ENCODE measurements at regions not wholly inside any gene's neighbourhood (a gene's known extent, or its start where the extent isn't known, plus 50 kb on each side); places are given as distances from the start of the nearest gene placed in this dataset.

GRCh38 chr20:57869951-57870315 is 160.1 kb upstream of the PMEPA1 start:
- H3K27me3 ChIP-seq (ENCODE audit: low read length), result no peaks in the 10 kb centered on the region; the same call in 1 of the 2 replicates
- ChIA-PET CTCF (interaction anchor here (0.6 kb wide), 1 partner anchor 70 kb away, joined by 4 read pairs; no protein-coding TSS in a partner anchor), POLR2A (ENCODE audit: unreplicated experiment) (no interaction called here)
- BruUV-seq (replicated peaks), result no TSS peak
- H3F3A ChIP-seq (ENCODE audit: low read length, unreplicated experiment), result no peaks in the 10 kb centered on the region
- H3K79me2 ChIP-seq (ENCODE audit: low read length), result no peaks in the 10 kb centered on the region
- H3K9me3 ChIP-seq (ENCODE audit: low read length), result no peaks in the 10 kb centered on the region
- TF ChIP-seq EZH2phosphoT487 (IDR thresholded peaks at IDR 0.05; ENCODE audit: borderline replicate concordance, low read length) (no peak), EZH2 (IDR thresholded peaks at IDR 0.05; ENCODE audit: low read length, unreplicated experiment) (no peak)
- TF ChIP-seq, protein P1, sequence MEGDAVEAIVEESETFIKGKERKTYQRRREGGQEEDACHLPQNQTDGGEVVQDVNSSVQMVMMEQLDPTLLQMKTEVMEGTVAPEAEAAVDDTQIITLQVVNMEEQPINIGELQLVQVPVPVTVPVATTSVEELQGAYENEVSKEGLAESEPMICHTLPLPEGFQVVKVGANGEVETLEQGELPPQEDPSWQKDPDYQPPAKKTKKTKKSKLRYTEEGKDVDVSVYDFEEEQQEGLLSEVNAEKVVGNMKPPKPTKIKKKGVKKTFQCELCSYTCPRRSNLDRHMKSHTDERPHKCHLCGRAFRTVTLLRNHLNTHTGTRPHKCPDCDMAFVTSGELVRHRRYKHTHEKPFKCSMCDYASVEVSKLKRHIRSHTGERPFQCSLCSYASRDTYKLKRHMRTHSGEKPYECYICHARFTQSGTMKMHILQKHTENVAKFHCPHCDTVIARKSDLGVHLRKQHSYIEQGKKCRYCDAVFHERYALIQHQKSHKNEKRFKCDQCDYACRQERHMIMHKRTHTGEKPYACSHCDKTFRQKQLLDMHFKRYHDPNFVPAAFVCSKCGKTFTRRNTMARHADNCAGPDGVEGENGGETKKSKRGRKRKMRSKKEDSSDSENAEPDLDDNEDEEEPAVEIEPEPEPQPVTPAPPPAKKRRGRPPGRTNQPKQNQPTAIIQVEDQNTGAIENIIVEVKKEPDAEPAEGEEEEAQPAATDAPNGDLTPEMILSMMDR (conservative IDR thresholded peaks at IDR 0.05; ENCODE audit: low read depth, low read length), result no peak
- no peak overlapping the region for H3K4me3 ChIP-seq (ENCODE audit: low read length)
- ATAC-seq (no peak), DNase-seq (no peak)
- no peak overlapping the region for H3K4me2 ChIP-seq (ENCODE audit: low read length)
- no peaks in the 10 kb centered on the region for H3K36me3 ChIP-seq (ENCODE audit: low read depth, low read length)
- no peaks in the 10 kb centered on the region for H3K4me1 ChIP-seq (ENCODE audit: insufficient read depth, low read length)
- no peaks in the 10 kb centered on the region for H4K20me1 ChIP-seq (ENCODE audit: low read length)
- no peak overlapping the region for H2AFZ ChIP-seq (ENCODE audit: low read length)
- no peak overlapping the region for H3K27ac ChIP-seq (ENCODE audit: low read length)
- H3K9ac ChIP-seq (ENCODE audit: low read length), result no peak overlapping the region
- H3K9me2 ChIP-seq (replicated peaks; ENCODE audit: low read length), result no peaks in the 10 kb centered on the region
- intact Hi-C loops (cut with micrococcal nuclease), result no loop called here

- no peak for DNase-seq
- Histone ChIP-seq H3K9me2 (replicated peaks; ENCODE audit: low read length) (no peaks in the 10 kb centered on the region), H2AFZ (ENCODE audit: low read length) (no peak overlapping the region), H4K20me1 (ENCODE audit: low read length) (no peaks in the 10 kb centered on the region), H3K27me3 (ENCODE audit: low read length) (no peaks in the 10 kb centered on the region; the same call in 1 of the 2 replicates), H3K27ac (ENCODE audit: low read length) (no peak overlapping the region), H3K4me3 (ENCODE audit: low read length) (no peak overlapping the region), H3K79me2 (ENCODE audit: low read length) (no peaks in the 10 kb centered on the region), H3K9me3 (ENCODE audit: low read length) (no peaks in the 10 kb centered on the region), H3K4me2 (ENCODE audit: low read length) (no peak overlapping the region), H3K36me3 (ENCODE audit: low read depth, low read length) (no peaks in the 10 kb centered on the region), H3F3A (ENCODE audit: low read length, unreplicated experiment) (no peaks in the 10 kb centered on the region), H3K9ac (ENCODE audit: low read length) (no peak overlapping the region), H3K4me1 (ENCODE audit: insufficient read depth, low read length) (no peaks in the 10 kb centered on the region)
- POLR2A ChIA-PET (ENCODE audit: unreplicated experiment), result no interaction called here
- BruUV-seq (replicated peaks), result no TSS peak
- CTCF ChIA-PET, result interaction anchor here (0.6 kb wide), 1 partner anchor 70 kb away, joined by 4 read pairs; no protein-coding TSS in a partner anchor
- TF ChIP-seq EZH2 (IDR thresholded peaks at IDR 0.05; ENCODE audit: low read length, unreplicated experiment), result no peak
- no peak for TF ChIP-seq EZH2phosphoT487 (IDR thresholded peaks at IDR 0.05; ENCODE audit: borderline replicate concordance, low read length)
- TF ChIP-seq, protein P1 (conservative IDR thresholded peaks at IDR 0.05; ENCODE audit: low read depth, low read length), result no peak
- ATAC-seq, result no peak
- intact Hi-C loops (cut with micrococcal nuclease), result no loop called here
Measured at GRCh38 chr20:57869291-57869950, 159.6 kb upstream of the PMEPA1 start.

DNA sequence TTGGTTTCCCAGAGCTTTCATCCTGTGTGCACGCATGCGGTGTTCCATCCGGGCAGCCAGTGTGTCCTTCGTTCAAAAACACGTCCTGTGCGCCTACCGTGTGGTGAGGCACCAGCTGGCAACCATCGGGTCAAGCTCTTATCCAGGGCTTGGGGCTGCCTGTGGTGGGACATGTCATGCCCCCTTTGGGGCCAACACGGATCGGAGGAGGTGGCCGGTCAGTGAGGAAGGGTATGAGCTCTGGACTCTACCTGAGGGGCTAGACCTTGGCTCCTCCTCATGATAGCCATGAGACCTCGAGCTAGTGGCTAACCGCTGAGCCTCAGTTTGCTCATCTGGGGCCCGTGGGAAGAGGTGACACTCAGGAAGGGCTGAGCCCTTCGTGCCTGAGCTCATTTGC is 158.5 kb upstream of the PMEPA1 start:
- ChIA-PET CTCF (no interaction called here), POLR2A (ENCODE audit: unreplicated experiment) (no interaction called here)
- no peaks in the 10 kb centered on the region for H3K4me1 ChIP-seq (ENCODE audit: insufficient read depth, low read length)
- H3K36me3 ChIP-seq (ENCODE audit: low read depth, low read length), result no peaks in the 10 kb centered on the region
- no peak overlapping the region for H2AFZ ChIP-seq (ENCODE audit: low read length)
- H4K20me1 ChIP-seq (ENCODE audit: low read length), result no peaks in the 10 kb centered on the region
- H3K27ac ChIP-seq (ENCODE audit: low read length), result no peak overlapping the region
- H3K4me2 ChIP-seq (ENCODE audit: low read length), result no peak overlapping the region
- no peaks in the 10 kb centered on the region; the same call in 1 of the 2 replicates for H3K27me3 ChIP-seq (ENCODE audit: low read length)
- H3F3A ChIP-seq (ENCODE audit: low read length, unreplicated experiment), result no peaks in the 10 kb centered on the region
- H3K4me3 ChIP-seq (ENCODE audit: low read length), result no peak overlapping the region
- BruUV-seq (replicated peaks), result no TSS peak
- TF ChIP-seq EZH2 (IDR thresholded peaks at IDR 0.05; ENCODE audit: low read length, unreplicated experiment) (no peak), EZH2phosphoT487 (IDR thresholded peaks at IDR 0.05; ENCODE audit: borderline replicate concordance, low read length) (no peak)
- TF ChIP-seq, protein P1 (conservative IDR thresholded peaks at IDR 0.05; ENCODE audit: low read depth, low read length), result no peak
- H3K9me2 ChIP-seq (replicated peaks; ENCODE audit: low read length), result no peaks in the 10 kb centered on the region
- no peaks in the 10 kb centered on the region for H3K9me3 ChIP-seq (ENCODE audit: low read length)
- H3K79me2 ChIP-seq (ENCODE audit: low read length), result no peaks in the 10 kb centered on the region
- DNase-seq (no peak), ATAC-seq (no peak)
- no peak overlapping the region for H3K9ac ChIP-seq (ENCODE audit: low read length)
- intact Hi-C loops (cut with micrococcal nuclease), result no loop called here
